ENCODE measurements at regions not wholly inside any gene's neighbourhood (a gene's known extent, or its start where the extent isn't known, plus 50 kb on each side); places are given as distances from the start of the nearest gene placed in this dataset.

- Histone ChIP-seq H4K91ac (ENCODE audit: low read length) (no peak overlapping the region), H3K4ac (ENCODE audit: low read depth in 1 of 2, low read length in 2 of 2) (no peak overlapping the region), H3K27ac (ENCODE audit: low read length, poor library complexity, severe bottlenecking) (no peak overlapping the region), H2BK12ac (ENCODE audit: low read length in 2 of 2) (no peak overlapping the region), H3K79me1 (replicated peaks; ENCODE audit: low read length, poor library complexity, severe bottlenecking) (no peaks in the 10 kb centered on the region), H4K8ac (ENCODE audit: low read length) (no peak overlapping the region), H3K36me3 (ENCODE audit: control insufficient read depth in 1 of 2, insufficient read depth in 2 of 2, low read depth in 1 of 2, low read length in 2 of 2) (no peaks in the 10 kb centered on the region), H2BK15ac (ENCODE audit: low read depth, poor library complexity, severe bottlenecking) (no peak overlapping the region), H3K27me3 (ENCODE audit: control insufficient read depth in 1 of 2, insufficient read depth in 1 of 2, low read length in 2 of 2) (peaks cover 0 to 4% of the 10 kb centered on the region in 2 experiments), H3K4me3 (ENCODE audit: insufficient read depth in 1 of 2, low read depth in 1 of 2, low read length in 2 of 2) (no peak overlapping the region), H3K9me3 (ENCODE audit: control insufficient read depth, low read length) (no peaks in the 10 kb centered on the region), H3K4me1 (ENCODE audit: control insufficient read depth, insufficient read depth, low read depth, low read length) (no peaks in the 10 kb centered on the region), H2BK5ac (ENCODE audit: low read depth, low read length, poor library complexity, severe bottlenecking) (no peak overlapping the region), H2AFZ (ENCODE audit: low read depth, low read length) (no peak overlapping the region), H3K14ac (ENCODE audit: low read length in 2 of 2) (no peak overlapping the region), H3K4me2 (ENCODE audit: low read length, poor library complexity, severe bottlenecking) (no peak overlapping the region), H2AK5ac (ENCODE audit: low read length, severe bottlenecking) (no peak overlapping the region), H2BK120ac (ENCODE audit: low read depth, low read length) (no peak overlapping the region), H3K18ac (ENCODE audit: low read depth in 1 of 2, low read length in 2 of 2) (no peak overlapping the region), H3K9ac (ENCODE audit: low read length) (no peak overlapping the region), H3K23ac (ENCODE audit: low read length in 2 of 2) (no peak overlapping the region)
- DNase-seq, result no peak
- no CpG with 5 or more reads among the region's 3 CpGs for WGBS
These were observed 82.4 kb upstream of the NTRK2 start for GRCh38 chr9:84587153-84587552.

GRCh38 chr9:84589542-84589941, 80.0 kb upstream of the NTRK2 start:
- Histone ChIP-seq H2BK120ac (ENCODE audit: low read depth, low read length) (no peak overlapping the region), H3K79me1 (replicated peaks; ENCODE audit: low read length, poor library complexity, severe bottlenecking) (no peaks in the 10 kb centered on the region), H3K27ac (ENCODE audit: low read length, poor library complexity, severe bottlenecking) (no peak overlapping the region), H3K9ac (ENCODE audit: low read length) (no peak overlapping the region), H2BK15ac (ENCODE audit: low read depth, poor library complexity, severe bottlenecking) (no peak overlapping the region), H3K4me1 (ENCODE audit: control insufficient read depth, insufficient read depth, low read depth, low read length) (no peaks in the 10 kb centered on the region), H3K4me2 (ENCODE audit: low read length, poor library complexity, severe bottlenecking) (no peak overlapping the region), H3K14ac (ENCODE audit: low read length in 2 of 2) (no peak overlapping the region), H4K8ac (ENCODE audit: low read length) (no peak overlapping the region), H3K9me3 (ENCODE audit: control insufficient read depth, low read length) (no peaks in the 10 kb centered on the region), H4K91ac (ENCODE audit: low read length) (no peak overlapping the region), H3K36me3 (ENCODE audit: control insufficient read depth in 1 of 2, insufficient read depth in 2 of 2, low read depth in 1 of 2, low read length in 2 of 2) (no peaks in the 10 kb centered on the region), H2BK5ac (ENCODE audit: low read depth, low read length, poor library complexity, severe bottlenecking) (no peak overlapping the region), H3K27me3 (ENCODE audit: control insufficient read depth in 1 of 2, insufficient read depth in 1 of 2, low read length in 2 of 2) (peaks cover 0 to 4% of the 10 kb centered on the region in 2 experiments), H3K4ac (ENCODE audit: low read depth in 1 of 2, low read length in 2 of 2) (no peak overlapping the region), H3K4me3 (ENCODE audit: insufficient read depth in 1 of 2, low read depth in 1 of 2, low read length in 2 of 2) (no peak overlapping the region), H2BK12ac (ENCODE audit: low read length in 2 of 2) (no peak overlapping the region), H2AK5ac (ENCODE audit: low read length, severe bottlenecking) (no peak overlapping the region), H3K23ac (ENCODE audit: low read length in 2 of 2) (no peak overlapping the region), H2AFZ (ENCODE audit: low read depth, low read length) (no peak overlapping the region), H3K18ac (ENCODE audit: low read depth in 1 of 2, low read length in 2 of 2) (no peak overlapping the region)
- WGBS, result 50% methylated on average over 1 of the region's 1 CpG
- no peak for DNase-seq

DNA sequence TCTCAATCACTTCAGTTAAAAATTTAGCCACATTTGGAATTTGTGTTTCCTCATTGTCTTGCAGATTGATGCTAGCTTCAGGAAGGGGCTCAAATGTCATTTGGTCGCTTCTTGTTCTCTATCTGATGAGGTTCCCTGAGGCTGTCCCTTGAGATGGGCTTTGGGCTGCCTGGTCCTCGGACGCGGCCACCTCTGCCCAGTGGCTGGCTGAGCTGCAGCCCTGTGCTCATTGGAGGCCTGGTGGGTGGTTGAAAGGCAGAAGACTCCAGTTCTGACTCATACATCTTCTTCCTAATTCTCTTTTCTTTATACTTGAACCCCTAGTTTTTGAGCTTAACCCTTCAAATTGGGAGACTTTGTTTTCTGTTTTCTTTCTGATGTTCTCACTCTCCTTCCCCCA, 78.8 kb upstream of the NTRK2 start:
- no peak overlapping the region for H3K4ac ChIP-seq (ENCODE audit: low read depth in 1 of 2, low read length in 2 of 2)
- no peaks in the 10 kb centered on the region for H3K79me1 ChIP-seq (replicated peaks; ENCODE audit: low read length, poor library complexity, severe bottlenecking)
- H4K8ac ChIP-seq (ENCODE audit: low read length), result no peak overlapping the region
- no peak overlapping the region for H2BK15ac ChIP-seq (ENCODE audit: low read depth, poor library complexity, severe bottlenecking)
- H4K91ac ChIP-seq (ENCODE audit: low read length), result no peak overlapping the region
- H3K9me3 ChIP-seq (ENCODE audit: control insufficient read depth, low read length), result no peaks in the 10 kb centered on the region
- H3K18ac ChIP-seq (ENCODE audit: low read depth in 1 of 2, low read length in 2 of 2), result no peak overlapping the region
- H3K4me3 ChIP-seq (ENCODE audit: insufficient read depth in 1 of 2, low read depth in 1 of 2, low read length in 2 of 2), result no peak overlapping the region
- peaks cover 0 to 4% of the 10 kb centered on the region in 2 experiments for H3K27me3 ChIP-seq (ENCODE audit: control insufficient read depth in 1 of 2, insufficient read depth in 1 of 2, low read length in 2 of 2)
- DNase-seq, result no peak
- no peak overlapping the region for H3K23ac ChIP-seq (ENCODE audit: low read length in 2 of 2)
- H3K14ac ChIP-seq (ENCODE audit: low read length in 2 of 2), result no peak overlapping the region
- H2BK120ac ChIP-seq (ENCODE audit: low read depth, low read length), result no peak overlapping the region
- H3K4me1 ChIP-seq (ENCODE audit: control insufficient read depth, insufficient read depth, low read depth, low read length), result no peaks in the 10 kb centered on the region
- no peaks in the 10 kb centered on the region for H3K36me3 ChIP-seq (ENCODE audit: control insufficient read depth in 1 of 2, insufficient read depth in 2 of 2, low read depth in 1 of 2, low read length in 2 of 2)
- no peak overlapping the region for H3K4me2 ChIP-seq (ENCODE audit: low read length, poor library complexity, severe bottlenecking)
- no peak overlapping the region for H2AK5ac ChIP-seq (ENCODE audit: low read length, severe bottlenecking)
- 81% methylated on average over 4 of the region's 4 CpGs for WGBS
- H2AFZ ChIP-seq (ENCODE audit: low read depth, low read length), result no peak overlapping the region
- no peak overlapping the region for H3K9ac ChIP-seq (ENCODE audit: low read length)
- no peak overlapping the region for H2BK5ac ChIP-seq (ENCODE audit: low read depth, low read length, poor library complexity, severe bottlenecking)
- no peak overlapping the region for H2BK12ac ChIP-seq (ENCODE audit: low read length in 2 of 2)
- no peak overlapping the region for H3K27ac ChIP-seq (ENCODE audit: low read length, poor library complexity, severe bottlenecking)

DNA sequence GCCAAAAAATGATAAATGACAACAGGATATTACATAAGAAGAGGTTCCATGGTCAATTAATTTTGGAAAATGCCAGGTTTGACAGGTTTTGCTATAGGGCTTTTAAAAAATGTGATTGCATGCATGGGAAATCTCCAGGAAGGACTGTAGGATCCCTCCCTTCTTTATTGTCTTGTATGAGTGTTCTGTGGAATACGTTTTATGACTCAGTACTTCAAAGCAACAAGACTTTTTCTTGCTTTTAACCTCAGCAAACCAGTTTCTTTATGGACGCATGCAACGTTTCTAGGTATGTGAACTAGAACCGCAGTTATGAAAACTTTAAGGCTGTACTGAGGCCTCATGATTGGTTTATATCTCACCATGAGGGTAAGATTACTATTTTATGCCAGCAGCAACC, 76.6 kb upstream of the NTRK2 start:
- Histone ChIP-seq H3K14ac (ENCODE audit: low read length in 2 of 2) (no peak overlapping the region), H4K91ac (ENCODE audit: low read length) (no peak overlapping the region), H3K27ac (ENCODE audit: low read length, poor library complexity, severe bottlenecking) (no peak overlapping the region), H2BK120ac (ENCODE audit: low read depth, low read length) (no peak overlapping the region), H4K8ac (ENCODE audit: low read length) (no peak overlapping the region), H3K4me2 (ENCODE audit: low read length, poor library complexity, severe bottlenecking) (no peak overlapping the region), H3K4me3 (ENCODE audit: insufficient read depth in 1 of 2, low read depth in 1 of 2, low read length in 2 of 2) (no peak overlapping the region), H3K9me3 (ENCODE audit: control insufficient read depth, low read length) (no peaks in the 10 kb centered on the region), H3K9ac (ENCODE audit: low read length) (no peak overlapping the region), H3K27me3 (ENCODE audit: control insufficient read depth in 1 of 2, insufficient read depth in 1 of 2, low read length in 2 of 2) (peaks cover 0 to 4% of the 10 kb centered on the region in 2 experiments), H2AK5ac (ENCODE audit: low read length, severe bottlenecking) (no peak overlapping the region), H2BK12ac (ENCODE audit: low read length in 2 of 2) (no peak overlapping the region), H2AFZ (ENCODE audit: low read depth, low read length) (no peak overlapping the region), H3K79me1 (replicated peaks; ENCODE audit: low read length, poor library complexity, severe bottlenecking) (no peaks in the 10 kb centered on the region), H3K36me3 (ENCODE audit: control insufficient read depth in 1 of 2, insufficient read depth in 2 of 2, low read depth in 1 of 2, low read length in 2 of 2) (no peaks in the 10 kb centered on the region), H3K4me1 (ENCODE audit: control insufficient read depth, insufficient read depth, low read depth, low read length) (no peaks in the 10 kb centered on the region), H3K4ac (ENCODE audit: low read depth in 1 of 2, low read length in 2 of 2) (no peak overlapping the region), H3K18ac (ENCODE audit: low read depth in 1 of 2, low read length in 2 of 2) (no peak overlapping the region), H3K23ac (ENCODE audit: low read length in 2 of 2) (no peak overlapping the region), H2BK5ac (ENCODE audit: low read depth, low read length, poor library complexity, severe bottlenecking) (no peak overlapping the region), H2BK15ac (ENCODE audit: low read depth, poor library complexity, severe bottlenecking) (no peak overlapping the region)
- 85% methylated on average over 3 of the region's 4 CpGs for WGBS
- DNase-seq, result no peak
